GM21367 (cell line): ENCODE measurements at regions not wholly inside any gene's neighbourhood (a gene's known extent, or its start where the extent isn't known, plus 50 kb on each side); places are given as distances from the start of the nearest gene placed in this dataset.
A peak's percentile ranks its signal among the peaks of the same experiment; 100 is the strongest.

Experiments used
- ATAC-seq: cut with Tn5 transposase; IDR thresholded peaks from one replicate; pipeline ENCODE4 v1.9.1; 2021; ENCODE audit not compliant: unreplicated experiment

DNA sequence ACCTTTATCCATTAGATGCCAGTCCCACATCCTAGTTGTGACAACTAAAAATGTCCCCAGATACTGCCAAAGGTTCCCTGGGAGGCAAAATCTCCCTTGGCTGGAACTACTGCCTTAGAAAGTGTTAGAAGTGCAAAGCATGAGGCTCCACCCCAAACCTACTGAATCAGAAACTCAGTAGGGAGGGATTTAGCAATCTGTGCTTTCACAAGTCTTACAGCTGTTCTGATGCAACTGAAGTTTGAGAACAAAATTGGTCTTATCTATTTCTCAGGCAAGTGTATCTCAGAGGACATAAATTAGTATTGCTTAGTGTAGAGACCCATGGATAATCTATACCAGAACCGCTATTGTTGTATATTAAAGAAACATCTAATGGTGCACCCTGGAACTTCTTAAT lies 70.2 kb downstream of the CLDN1 start:
- no peak for ATAC-seq

DNA sequence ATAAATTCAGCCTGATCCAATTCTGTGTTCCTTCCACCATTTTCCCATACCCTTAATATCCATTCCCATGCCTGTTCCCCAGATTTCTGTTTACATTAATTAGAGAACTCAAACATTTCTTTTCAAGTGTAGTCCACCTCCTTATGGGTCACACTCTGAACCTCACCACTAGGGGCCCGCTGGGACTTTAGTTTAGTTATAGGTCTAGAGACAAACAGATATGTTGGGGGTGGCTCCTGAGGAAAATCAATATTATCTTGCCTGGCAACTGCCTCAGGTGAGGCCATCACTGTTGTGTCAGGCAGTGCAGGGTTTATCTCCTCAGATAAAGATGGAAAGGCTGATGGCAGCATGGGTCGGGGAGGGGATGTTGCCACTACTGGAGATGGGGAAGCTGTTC lies 72.8 kb downstream of the CLDN1 start:
- no peak for ATAC-seq

DNA sequence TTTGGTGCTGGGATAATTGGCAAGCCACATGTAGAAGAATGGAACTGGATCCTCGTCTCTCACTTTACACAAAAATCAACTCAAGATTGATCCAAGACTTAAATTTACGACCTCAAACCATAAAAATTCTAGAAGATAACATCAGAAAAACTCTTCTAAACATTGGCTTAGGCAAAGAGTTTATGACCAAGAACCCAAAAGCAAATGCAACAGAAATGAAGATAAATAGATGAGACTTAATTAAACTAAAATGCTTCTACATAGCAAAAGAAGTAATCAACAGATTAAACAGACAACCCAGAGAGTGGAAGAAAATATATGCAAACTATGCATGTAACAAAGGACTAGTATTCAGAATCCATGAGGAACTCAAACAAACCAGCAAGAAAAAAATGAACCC lies 80.1 kb downstream of the CLDN1 start:
- no peak for ATAC-seq

DNA sequence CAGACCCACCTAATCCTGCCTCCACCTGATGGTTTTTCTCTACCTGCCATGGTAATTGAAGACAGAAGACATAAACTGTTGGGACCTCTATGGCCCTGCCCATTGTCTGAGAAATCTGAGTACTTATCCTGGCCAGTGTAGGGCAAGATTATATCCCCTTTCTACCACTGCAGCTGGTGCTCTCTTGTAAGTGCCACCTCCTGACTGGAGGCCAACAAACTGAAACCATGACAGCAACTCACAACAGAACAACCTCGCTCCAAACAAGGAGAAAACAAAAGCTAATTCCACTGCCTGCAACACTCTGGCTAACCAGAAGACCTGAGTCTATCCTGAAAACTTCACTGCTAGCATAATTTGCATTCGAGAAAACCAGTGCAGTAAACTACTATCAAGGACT lies 82.9 kb downstream of the CLDN1 start:
- ATAC-seq, result no peak

DNA sequence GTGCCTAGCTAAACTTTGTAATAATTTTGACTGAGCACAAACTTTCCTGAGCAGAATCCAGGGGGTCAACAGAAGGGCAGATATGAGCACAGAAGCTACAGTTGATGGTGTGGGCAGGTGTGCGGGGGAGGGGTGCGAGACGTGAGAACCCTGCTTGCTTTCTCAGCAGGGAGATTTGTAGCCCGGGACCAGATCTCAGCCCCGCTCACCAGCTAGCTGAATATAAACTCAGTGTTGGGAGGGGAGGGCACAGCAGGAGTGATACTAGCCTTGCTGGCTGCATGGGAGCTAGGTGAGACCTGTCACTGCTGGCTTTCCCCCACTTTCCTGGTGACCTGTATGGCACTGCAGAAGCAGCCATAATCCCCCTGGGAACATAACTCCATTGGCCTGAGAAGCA lies 83.4 kb downstream of the CLDN1 start:
- no peak for ATAC-seq

DNA sequence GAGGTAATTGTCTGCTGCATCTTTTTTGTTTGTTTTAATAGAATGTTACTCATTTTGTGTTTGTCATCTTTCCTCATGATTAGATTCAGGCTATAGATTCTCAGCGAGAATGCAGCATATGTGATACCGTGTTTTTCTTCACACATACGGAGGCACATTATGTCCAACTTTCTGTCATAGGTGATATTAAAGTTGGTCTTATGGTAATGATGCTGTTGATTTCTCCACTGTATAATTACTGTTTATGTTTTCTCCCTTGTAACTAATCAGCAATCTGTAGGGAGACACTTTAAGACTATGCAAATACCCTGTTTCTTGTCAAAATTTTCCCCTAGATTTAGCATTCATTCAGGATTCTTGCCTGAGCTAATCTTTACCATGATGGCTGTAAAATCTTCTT lies 87.6 kb downstream of the CLDN1 start:
- ATAC-seq, result no peak

DNA sequence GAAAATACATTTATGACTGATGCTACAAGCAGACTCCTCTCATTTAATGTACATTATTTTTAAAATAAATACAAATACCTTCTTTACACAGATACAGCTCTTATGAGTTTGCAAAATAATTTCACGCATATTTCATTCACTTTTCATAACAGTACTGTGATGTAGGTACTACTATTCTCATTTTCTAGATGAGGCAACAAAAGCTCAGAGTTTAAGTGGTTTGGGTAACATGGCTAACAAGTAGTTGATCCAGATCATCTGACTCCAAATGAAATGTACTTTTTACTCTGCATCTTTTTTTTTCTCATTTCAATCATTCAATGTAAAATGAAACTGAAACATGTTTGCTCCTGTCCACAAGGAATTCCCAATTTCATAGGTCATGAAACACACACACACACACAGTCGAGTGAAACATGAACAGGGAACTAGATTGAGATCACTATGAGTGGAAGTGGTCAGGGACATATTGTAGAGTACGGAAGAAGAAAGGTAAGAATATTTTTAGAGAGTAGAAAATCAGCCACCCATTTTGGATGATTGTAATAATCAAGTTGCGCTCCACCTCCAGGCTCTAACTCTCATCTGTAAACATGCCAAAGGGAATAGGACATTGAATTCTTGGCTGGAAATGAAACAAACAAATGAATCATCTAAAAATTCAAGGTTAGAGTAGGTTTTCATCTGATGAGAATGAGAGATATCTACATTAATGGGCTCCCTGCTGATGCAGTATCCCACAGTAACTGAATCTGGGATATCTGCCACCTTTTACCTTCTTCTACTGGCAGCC lies 92.4 kb downstream of the CLDN1 start:
- peak; percentile 40 for ATAC-seq

DNA sequence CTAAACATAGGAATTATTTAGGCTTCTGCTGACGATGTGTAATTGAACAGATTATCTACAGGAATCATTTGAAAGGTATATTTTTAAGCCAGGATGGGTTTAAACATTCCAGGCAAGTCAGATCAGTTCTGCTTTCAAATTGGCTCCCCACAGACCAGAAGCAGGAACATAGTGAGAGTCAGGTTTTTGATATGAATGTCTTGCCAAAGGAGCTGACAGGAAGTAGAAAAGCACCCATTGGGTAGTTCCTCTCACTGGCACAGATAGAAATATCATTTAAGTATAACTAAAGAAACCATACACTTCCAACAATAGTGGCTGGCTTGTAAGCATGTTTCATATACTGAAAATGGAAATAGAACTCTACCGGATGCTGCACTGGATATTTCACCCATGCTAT lies 95.2 kb downstream of the CLDN1 start:
- no peak for ATAC-seq

DNA sequence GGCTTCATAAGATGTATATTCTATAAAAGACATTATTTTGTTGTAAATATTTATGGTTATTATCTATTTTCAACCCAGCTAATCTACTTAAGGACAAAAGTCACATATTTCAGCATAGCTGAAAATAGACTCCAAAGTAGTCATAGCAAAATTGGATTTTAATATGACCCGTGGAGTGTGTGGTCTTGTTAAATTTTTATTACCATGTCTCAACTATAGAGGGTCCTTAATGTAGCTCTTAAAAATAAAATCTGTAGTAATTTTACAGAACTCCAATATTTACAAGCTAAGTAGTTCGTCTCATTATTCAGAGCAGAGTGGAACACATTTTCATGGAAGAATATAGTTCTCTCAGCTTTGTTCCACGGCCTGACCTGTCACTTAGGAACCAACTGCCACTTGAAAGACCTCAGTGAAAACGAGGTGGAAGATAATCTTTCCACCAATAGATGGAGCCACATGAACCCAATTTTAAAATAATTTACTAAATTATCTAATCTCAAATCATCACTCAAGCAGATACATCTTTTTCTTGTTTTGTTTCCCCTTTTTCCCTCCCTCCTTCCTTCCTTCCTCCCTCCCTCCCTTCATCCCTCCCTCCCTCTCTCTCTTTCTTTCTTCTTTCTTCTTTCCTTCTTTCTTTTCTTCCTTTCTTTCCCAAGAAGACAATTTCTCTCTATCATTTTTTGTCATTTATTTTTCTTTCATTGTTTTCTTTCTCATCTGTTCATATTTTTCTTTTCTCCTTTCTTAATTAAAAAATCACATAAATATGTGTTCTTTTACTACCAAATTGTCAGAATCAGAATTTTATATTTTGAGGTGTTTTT lies 97.2 kb downstream of the CLDN1 start:
- no peak for ATAC-seq

DNA sequence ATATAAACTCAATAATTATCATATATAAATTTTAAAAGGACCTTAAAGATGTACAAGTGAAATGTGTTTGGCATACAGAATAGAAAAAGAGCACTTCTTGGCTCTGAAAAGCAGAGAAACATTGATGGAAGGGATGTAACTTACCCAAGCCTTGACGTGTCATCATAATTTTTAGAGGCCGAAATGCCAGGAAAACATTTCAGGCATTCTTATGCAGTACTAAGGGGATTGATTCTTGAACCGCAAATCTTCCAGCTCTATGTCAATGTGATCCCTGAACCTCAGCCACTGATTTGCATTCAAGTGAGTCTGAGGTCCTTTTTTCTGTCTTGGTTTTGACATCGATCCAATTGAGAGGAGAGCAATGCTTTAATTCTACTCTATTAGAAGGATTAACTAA lies 97.8 kb downstream of the CLDN1 start:
- ATAC-seq, result no peak

DNA sequence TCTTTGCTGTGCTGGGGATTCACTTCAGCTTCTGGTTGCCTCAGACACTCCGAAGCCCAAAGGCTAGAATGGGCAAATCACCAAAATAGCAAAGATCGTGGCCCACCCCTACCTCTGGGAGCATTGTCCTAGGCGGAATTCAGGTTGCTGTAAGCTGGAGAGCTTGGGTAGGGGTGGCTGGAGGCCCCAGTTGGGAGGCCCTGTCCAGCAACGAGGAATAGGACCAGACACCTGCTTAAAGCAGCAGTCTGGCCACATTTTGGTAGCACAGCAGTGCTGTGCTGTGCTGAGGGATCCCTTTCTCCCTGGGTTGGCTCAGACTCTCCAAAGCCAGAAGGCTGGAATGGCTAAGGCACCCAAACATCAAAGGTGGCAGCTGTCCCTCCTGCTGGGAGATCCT lies 99.3 kb downstream of the CLDN1 start:
- ATAC-seq, result no peak

DNA sequence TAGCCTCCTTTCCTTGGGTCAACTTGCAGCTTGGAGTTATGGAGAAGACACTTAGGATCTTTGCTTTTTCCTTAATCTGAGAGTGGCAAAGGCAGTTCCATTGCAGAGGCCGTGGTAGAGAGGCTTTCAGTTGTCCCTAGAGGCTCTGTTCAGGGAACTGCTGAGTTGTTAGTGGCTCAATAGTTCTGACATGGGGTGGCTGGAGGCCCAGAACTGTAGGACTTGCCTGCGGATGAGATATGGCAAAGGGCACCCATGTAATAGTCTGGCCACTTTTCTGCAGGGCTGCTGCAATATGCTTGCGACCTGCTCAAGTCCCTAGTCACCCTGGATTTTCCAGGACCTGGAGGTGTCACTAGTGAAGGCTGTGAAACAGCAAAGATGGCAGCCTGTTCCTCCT lies 99.9 kb downstream of the CLDN1 start:
- no peak for ATAC-seq

DNA sequence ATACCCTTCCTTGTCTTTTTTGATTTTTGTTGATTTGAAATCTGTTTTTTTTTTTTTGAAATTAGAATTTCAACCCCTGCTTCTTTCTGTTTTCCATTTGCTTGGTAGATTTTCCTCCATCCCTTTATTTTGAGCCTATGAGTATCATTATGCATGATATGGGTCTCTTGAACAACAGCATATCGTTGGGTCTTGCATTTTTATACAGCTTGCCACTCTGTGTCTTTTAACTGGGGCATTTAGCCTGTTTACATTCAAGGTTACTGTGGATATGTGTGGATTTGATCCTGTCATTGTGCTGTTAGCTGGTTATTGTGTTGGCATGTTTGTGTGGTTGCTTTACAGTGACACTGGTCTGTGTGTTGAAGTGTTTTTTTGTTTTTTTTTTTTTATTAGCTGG lies 99.7 kb upstream of the P3H2 start:
- ATAC-seq, result no peak

DNA sequence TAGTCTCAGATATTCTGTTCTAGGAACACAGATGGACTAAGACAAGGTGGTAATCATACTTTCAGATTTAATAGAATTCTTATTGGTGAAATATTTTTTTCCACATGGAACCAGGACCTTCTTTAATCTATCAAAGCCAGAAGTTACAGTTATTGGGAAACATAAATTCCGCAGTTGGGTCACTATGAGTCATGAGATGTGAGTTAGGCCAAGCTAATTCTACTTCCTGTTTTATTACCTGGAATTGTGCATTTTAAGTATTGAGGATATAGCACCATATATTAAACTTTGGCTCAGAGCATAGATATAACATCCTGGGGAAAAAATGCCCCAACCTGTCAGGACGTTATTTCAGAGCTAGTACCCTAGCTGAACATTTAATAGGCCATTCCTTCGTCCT lies 96.4 kb upstream of the P3H2 start:
- no peak for ATAC-seq

DNA sequence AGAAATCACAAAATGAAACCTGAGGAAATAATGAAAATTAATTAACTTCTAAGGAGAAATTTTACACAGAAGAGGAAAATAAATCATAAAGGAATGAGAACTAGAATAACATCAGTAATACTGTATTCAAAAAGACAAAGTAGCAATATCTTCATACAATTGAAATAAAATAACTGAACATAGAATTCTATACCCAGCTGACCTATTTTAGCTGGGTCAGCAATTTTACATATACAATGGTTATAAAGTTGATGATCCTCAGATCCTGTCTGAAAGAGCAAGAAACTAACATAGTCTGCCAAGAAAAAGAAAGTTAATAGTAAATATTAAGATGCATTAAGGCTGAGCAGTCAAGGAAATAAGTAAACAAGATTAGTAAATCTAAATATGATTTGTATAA lies 93.0 kb upstream of the P3H2 start:
- no peak for ATAC-seq

DNA sequence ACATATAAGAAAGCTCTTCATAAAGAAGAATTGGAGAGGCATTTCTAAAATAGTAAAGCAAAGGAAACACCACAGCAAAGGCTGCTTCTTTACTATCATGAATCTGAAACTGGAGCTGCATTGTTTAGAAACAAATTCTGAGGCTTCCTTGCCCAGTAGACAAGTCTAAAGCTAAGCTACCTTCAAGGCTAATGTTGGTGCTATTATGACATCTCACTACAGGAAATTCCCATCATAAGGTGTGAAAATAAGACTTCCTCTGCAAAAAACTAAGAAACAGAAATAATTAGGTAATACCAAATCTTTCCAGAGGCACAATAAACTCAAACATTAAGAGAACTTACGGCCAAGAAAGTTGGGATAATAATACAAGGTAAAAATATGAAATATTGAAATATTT lies 89.9 kb upstream of the P3H2 start:
- no peak for ATAC-seq

DNA sequence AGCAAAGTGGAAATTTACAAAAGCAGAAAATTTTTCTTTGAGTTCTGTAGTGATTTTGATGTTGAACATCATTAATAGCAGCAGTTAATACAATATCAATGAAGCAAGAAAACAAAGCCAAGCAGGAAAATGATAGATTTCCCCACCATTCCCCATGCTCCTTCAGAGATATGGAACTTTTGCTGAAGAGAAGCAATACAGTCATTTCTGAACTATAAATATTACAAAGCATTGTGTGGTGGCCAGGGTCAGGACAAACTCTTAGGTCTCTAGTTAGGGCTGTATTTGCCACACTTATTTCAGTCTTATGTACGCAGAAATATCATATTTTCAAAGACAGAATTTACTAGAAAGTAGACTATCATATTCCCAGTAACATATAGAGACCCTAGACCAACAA lies 88.8 kb upstream of the P3H2 start:
- no peak for ATAC-seq

DNA sequence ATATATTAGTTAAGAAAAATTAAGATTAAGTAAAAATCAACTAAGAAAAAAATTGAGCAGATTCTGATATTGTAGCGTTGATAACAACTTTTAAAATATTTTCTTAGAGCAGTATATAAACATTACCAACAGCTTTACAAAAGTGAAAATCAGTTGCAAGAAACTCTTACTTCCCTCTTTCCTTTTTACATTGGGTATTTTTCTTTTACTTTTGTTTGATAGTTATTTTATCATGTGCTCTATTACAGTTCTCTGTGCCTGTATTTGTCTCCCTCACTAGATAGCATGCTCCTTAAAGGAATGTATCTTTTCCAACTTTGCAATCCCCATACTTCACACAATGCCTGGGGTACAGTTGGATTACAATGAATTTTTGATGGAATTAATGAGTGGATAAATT lies 87.5 kb upstream of the P3H2 start:
- no peak for ATAC-seq

DNA sequence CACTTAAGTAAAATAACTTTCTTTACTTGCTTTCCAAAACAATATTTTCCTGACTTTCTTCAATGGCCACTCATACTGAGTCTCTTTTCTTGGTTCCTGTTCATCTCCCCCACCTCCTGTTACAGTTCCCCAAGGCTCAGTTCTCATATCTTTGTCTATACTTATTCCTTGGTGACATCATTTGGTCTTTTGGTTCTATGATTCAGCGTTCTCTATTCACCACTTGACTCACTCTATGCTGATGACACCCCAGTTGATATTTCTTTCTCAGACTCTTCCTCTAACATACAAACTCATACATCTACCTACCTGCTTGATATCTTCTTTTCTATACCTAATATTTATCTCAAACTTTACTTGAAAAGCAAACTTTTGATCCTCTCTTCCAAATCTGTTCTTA lies 85.0 kb upstream of the P3H2 start:
- ATAC-seq, result peak; percentile 63

DNA sequence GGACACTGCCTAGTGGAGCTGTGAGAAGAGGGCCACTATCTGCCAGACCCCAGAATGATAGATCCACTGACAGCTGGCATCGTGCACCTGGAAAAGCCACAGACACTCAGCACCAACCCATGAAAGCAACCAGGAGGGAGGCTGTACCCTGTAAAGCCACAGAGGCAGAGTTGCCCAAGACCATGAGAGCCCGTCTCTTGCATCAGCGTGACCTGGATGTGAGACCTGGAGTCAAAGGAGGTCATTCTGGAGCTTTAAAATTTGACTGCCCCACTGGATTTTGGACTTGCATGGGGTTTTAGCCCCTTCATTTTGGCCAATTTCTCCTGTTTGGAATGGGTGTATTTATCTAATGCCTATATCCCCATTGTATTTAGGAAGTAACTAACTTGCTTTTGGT lies 83.5 kb upstream of the P3H2 start:
- ATAC-seq, result no peak

DNA sequence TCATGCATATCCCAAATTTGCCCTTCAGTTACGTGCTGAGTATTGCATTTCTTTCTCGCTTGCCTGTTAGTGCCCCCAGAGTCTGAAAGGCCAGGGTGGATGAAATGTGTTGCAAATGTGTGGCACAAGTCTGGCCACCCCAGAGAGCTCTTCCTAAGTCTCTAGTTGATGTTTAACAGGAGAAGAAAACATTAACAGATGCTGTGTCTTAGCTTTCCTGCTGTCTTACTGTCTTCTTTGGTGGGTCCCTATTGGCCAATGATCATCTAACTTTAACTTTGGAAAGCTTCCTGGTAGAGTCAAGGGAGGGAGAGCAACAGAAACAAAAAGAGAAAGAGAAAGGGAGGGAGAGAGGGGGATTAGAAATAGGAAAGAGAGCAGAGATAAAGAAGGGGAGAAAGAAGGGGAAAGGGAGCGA lies 76.7 kb upstream of the P3H2 start:
- no peak for ATAC-seq

DNA sequence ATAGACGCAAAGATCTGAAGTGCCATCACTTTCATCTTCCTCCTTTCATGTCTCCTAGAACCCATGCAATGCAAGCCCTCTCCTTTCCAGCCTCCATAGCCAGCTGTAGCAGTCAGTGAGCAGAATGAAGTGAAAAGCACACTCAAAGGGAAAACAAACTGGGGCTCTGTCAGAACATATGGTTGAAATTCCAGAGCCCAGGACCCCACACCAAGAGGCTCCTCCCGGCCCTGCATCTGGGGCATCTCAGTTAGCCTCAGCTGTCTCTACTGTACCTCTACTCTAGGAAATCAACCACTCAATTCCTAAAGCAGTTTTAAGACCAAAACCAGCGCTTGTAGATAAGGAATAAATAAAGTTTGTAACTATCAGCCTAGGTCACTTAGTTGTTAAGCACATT lies 73.8 kb upstream of the P3H2 start:
- ATAC-seq, result no peak

DNA sequence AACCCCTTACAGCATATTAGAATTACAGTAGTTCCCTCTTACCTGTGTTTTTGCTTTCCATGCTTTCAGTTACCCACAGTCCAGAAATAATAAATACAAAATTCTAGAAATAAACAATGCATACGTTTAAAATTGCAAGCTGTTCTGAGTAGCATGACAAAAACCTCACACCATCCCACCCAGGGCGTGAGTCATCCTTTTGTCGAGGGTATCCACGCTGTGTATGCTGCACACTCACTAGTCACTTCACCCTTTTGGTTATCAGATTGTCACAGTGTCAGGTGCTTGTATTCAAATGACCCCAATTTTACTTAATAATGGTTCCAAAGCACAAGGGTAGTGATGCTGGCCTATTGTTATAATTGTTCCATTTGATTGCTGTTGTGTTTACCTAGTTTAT lies 72.5 kb upstream of the P3H2 start:
- no peak for ATAC-seq
